Muscle of back (tissue), 3 donors: ENCODE measurements at regions not wholly inside any gene's neighbourhood (a gene's known extent, or its start where the extent isn't known, plus 50 kb on each side); places are given as distances from the start of the nearest gene placed in this dataset.

Experiments used
- DNase-seq, 3 donors: peaks; one replicate each; pipeline versions ENCODE4 v3.0.0 to v3.0.0-alpha.2; 2013

DNA sequence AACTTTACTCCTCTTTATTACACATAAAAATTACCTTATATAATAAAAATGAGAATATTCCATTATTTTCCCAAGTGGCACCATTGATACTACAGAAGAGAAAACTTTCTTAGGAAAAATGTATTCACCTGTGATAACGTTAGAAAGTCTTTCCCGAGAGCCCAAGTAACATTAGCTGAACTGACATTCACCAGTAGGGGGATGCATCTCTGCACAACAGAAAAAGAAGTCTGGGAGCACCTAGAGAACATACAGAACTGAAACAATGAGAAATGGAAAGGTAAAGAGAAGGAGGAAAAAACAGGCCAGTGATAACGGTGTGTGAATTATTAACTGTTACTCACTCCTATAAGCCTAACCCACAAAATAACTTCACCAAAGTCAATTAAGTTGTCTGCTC, 423.3 kb downstream of the CENPC start:
- peak in 1 of 3 donors; percentile 3 for DNase-seq

DNA sequence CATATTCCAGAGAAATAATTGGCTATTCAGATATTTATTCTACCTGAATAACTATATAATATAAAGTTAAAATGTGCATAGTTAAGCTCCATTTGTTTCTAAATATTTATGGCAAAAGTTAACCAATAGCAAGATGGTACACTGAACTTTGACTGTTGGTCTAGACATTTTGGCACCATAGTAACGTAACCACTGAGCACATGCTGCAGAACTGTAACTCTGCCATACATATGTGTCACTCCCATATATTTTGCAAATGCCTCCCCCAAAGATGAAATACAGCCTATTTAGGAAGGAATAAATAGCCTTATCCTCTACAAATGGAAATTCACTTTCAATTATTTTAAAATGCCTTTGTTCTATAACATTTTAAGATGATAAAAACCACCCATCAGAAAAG, 424.9 kb downstream of the CENPC start:
- no peak for DNase-seq

DNA sequence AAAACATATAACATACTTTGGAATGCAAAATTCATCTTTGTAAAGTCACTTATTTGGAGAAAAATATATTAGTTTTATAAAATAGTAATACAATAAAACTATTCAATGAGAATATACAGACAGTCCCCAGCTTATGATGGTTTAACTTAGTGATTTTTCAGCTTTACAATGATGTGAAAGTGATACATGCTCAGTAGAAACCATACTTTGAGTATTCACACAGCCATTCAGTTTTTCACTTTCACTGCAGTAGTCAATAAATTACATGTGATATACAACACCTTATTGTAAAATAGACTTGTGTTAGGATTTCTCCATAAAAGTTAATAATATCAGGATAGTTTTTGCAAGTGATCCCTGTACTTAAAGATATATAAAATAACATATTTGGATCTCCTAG, 436.0 kb downstream of the CENPC start:
- no peak for DNase-seq

DNA sequence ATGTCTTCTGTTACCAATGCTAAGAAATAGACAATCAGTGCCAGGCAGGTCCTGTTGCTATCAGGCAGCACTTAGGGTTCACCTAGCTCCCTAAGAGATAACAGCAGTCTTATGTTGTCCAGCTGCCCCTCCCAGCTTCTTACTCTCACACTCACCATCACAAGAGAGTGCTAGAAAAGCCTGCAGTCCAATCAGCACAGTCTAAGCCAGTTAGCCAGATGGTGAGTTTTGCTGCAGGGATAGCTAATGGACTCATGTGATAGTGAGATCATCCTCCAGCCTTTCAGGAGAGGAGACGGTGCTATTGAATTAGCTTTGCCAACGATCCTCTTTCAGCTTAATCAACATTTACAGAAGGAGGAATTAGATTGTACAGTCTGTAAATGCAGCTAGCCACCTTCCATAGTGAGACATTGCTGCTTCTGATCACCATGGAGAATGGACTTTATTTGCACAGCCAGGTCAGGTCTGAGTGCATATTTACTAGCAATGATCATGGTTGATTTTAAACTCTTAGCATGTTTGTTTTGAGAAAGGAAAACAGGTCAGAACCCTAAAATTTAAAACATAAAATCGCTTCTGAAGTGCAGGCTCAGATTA, 438.3 kb downstream of the CENPC start:
- DNase-seq = no peak

DNA sequence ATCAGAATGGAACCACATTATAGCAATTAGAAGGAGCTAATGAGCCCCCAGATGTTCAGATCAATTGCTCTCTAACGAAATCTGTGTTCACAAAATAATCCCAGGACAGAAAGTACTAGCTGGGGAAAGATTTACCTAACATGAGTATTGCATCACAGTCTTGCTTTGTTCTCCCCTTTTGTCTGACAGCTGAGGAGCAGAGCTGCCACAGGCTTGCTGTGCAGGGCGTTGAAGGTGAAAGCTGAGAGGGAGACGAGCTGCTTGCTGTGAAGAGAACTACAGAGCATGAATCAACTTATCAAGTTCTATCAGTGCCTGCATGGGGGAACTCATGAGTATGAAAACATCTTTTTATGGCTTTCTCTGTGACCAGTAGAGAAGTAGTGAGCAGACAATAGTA, 441.2 kb downstream of the CENPC start:
- no peak for DNase-seq

DNA sequence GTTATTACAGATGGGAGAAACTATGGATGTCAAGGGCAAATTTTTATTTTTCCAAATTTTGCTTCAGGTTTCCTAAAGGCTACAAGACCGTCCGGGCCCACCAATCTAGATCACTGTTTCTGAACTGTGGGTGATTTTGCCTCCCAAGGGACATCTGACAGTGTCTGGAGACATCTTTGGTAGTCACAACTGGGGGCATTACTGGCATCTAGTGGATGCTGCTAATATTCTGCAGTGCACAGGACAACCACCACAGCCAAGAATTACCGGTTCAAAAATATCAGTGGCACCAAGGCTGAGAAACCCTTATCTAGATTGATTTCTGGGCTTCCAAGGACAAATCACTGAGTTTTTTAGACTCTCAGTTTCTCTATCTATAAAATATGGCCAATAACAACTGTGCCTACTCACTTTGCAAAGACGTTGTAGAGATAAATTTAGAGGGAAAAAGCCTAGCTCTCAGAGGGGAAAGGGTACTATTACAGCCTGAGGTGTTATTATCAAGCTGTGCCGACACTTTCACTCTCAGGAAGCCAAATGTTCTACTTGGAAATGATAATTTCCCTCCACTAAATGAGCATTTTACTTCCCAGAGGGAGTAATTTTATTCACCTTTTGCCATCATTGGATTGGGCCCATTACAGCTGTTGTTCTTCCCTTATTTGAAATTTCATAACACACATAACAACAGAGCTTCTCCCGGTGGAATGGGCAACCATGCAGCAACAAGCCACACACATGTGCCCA, 442.1 kb downstream of the CENPC start:
- DNase-seq = no peak

DNA sequence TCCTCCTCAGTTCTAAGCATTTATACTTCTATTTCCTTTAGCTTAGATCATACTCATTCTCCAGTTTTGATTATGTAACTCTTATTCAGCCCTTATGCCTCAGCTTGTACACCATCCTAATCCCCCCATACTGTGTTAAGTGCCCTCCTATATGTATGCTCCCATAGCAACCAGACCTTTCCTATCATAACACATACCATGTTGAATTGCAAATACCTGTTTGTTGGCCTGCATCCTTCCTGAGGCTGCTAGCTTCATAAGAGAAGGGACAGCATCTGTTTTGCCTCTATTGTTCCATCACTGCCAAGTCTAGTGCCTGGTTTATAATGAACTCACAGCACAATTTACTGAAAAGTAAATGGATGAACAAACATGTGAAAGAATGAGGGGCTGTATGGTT, 443.7 kb downstream of the CENPC start:
- no peak for DNase-seq

DNA sequence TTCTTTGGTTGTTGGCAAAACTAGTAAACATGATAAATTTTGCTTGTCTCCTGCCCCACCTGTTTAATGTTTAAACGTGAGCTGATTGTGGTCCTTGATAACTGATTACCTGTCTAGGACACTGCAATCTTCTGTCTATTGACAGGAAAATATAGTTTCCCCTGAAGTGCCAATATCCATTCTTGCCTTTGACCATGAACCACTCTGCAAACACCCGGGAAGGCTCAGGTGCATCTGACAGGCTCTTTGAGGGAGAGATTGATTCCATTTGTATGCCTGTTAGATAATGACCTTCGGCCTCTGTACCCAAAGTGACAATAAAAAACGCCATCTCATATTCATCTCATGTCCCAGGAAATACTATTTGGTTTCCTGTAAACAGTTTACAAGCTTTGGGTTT, 453.0 kb downstream of the CENPC start:
- DNase-seq = no peak

DNA sequence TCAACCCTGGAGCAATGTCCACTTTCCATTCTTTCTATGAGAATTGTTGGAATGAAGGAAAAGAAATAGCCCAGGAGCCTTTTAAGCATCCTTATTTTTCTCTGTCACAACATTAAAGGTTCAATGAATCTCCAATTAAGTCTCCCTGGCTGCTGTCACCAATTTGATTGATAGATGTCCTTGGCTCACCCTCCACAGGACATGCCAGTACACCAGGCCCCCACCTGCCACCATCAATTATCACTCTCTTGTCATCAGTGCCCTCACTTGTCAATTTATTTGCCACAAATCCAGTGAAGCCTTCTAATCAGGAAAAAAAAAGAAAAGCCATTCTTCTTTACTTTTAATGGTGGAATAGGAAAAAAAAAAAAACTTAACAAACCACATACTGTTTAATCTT, 453.6 kb downstream of the CENPC start:
- peak in 2 of 3 donors; percentile 16 to 22 for DNase-seq

DNA sequence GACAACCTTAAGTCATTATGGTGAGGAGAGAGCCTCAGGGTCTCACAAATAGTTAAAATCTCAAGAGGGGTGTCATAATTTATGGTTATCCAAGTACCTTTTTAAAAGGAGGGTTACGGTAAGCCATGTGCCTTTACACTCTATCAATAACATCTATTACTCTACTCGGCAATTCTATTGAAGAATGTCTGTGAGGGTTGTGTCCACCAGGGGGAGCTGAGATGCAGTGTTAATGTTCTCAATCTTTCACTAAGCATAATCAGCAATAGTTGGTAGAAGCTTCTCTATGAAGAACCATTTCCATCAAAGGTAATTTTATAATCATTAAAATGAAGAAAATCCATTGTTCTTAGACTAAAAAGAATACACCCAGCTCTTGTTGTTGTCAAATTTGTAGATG, 457.4 kb downstream of the CENPC start:
- peak in 1 of 3 donors; percentile 5 for DNase-seq

DNA sequence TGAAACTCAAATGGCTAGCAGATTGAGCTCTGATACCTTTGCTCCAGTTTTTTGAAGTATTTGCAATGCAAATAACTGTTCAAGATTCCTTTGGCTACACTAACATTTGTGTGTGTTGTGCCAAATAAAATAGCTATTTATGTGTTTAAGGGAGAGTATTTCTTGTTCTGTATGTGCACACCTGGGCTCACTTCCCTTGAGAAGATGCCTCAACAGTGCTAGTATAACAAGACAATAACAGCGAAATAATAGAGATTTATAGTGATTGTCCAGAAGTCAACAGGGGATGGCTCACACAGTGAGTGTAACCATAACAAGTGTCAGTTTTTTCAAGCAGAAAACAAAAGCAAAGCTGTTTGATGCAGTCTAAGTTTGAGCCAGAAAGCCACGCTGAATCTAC, 460.5 kb downstream of the CENPC start:
- no peak for DNase-seq

DNA sequence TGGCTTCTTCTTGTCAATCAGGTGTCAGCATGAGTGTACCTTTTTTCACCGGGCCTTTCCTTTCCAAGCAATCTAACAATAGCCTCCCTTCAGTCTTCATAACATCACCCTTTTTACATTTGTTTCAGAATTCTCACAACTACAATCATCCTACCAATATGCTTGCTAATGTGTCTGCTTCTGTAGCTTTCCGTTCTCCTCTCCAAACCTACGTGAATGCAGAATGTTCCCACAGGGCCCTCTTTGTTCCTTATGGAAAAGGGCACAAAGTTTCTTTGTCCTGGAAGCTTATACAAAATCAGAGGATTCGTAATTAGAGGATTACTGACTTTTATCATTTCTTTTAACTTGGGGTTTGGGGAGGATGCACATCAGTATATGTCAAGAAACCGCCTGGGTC, 461.8 kb downstream of the CENPC start:
- no peak for DNase-seq

DNA sequence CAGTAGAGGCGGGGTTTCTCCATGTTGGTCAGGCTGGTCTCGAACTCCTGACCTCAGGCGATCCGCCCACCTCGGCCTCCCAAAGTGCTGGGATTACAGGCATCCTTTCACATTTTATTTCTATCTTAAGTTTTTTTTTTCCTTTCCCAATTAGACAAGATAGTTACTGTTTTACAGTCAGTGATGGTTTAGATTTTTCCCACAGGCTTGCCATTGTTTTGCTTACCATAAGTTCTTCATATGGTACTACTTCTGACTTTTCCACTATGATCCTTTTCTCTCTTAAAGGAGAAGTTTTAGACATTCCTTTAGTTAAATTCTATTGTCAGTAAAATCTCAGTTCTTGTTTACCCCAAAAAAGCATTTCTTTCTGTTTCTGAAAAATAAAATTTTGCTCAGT, 462.6 kb downstream of the CENPC start:
- DNase-seq = no peak

DNA sequence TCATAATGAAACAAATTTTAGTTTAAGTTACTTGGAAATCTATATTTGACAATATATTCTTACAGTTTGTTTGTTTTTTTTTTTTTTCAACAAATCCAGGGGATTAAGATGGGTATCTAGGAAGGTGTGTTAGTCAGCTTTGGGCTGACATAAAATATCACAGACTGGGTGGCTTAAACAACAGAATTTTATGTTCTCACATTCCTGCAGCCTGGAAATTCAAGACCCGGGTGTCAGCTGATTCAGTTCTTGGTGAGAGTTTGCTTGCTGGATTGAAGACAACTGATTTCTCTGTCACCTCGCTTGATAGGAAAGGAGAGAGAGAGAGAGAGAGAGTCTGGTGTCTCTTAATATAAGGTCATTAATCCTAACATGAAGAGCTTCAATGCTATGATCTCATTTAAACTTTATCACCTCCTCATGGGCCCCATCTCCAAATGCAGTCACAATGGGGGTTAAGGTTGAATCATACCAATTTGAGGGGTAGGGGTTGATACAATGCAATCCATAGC, 465.2 kb downstream of the CENPC start:
- DNase-seq = no peak

DNA sequence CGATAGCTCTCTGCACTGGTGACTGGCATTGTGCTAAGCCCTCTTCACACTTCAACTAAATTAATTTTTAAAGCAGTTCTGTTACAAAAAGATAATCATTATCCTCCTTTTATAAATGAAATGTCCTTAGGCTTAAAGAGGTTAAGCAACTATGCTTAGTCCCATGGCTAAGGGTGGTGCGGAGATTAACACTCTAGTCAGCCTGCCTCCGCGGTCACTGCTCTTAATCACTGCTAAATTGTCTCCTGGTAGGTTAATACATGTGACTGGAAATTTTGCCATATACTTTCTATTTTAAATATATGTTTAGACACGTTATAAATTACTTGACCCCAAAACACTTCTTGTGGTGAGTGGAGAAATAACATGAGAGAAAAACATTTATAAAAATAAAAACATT, 473.7 kb downstream of the CENPC start:
- no peak for DNase-seq

DNA sequence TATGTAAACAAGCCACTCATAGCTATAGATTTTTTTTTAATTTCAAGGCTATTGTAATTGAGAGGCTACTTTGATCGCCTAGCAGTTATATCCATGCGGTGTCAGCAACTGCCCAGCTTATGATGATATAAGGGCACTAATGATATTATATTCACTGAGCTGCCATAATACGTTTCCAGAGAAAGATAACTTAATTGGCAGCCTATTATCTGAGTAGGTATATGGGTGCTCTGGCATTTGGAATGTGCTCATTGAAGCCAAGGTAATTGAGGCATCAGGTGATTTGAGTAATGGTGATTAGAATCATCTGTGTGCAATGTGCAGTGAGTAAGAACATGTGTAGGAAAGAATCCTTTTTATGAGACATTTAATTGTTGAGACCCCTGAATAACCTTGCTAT, 490.0 kb downstream of the CENPC start:
- no peak for DNase-seq

DNA sequence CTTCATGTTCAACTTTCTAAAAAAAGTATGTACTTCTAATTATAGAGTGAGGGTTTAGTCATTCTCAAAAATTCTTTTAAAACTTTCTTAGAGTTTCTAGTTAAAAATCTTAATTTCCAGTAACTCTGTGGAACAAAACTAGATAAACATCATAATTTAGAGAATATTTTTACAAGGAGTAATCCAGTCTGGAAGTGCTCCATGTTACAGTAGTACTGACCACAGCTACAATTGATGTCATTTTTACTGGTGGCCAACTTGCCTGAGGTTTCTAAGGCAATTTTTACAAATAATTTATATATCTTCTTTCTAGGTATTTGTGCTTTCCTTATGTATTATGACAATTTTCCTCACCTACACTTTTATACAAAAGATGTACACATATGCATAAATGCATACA, 490.4 kb downstream of the CENPC start:
- DNase-seq = no peak

DNA sequence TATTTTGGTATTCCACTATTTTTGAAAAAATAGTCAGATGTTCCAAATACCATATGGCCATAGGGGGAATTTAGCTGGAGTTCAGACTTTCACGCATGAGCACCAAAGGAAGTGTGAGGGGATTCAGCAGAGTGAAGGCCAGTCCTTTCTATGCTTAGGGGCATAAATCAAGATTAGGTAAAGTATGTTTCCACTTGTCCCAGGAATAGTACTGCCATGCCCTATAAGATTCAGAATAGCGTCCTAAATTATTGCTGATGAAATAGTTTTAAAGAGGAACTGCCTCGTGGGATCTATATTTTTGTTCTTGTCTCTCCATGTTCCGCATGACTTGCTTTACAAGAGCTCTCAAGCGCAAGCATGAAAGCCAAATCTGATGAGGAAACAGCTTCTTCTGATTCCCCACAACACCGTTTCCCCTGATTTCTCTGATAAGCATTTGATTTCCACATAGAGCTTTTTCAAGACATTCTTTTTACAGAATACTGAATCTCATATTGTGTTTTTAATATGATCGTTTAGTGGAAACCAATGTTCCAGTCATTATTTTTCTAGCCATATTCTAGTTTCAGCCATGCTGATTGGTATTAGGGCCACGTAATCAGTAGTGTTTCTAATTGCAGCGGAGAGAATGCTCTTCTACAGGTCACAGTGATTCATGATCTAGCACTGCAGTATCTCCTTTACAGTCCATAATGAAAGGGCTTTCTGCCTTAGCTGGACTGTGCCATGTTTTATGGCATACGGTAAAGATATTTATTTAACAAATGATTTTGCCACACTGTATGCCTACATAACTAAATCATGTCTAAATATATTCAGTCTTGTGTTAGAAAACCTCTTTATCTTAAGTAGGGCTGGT, 492.3 kb downstream of the CENPC start:
- peak in 1 of 3 donors; percentile 27 for DNase-seq

DNA sequence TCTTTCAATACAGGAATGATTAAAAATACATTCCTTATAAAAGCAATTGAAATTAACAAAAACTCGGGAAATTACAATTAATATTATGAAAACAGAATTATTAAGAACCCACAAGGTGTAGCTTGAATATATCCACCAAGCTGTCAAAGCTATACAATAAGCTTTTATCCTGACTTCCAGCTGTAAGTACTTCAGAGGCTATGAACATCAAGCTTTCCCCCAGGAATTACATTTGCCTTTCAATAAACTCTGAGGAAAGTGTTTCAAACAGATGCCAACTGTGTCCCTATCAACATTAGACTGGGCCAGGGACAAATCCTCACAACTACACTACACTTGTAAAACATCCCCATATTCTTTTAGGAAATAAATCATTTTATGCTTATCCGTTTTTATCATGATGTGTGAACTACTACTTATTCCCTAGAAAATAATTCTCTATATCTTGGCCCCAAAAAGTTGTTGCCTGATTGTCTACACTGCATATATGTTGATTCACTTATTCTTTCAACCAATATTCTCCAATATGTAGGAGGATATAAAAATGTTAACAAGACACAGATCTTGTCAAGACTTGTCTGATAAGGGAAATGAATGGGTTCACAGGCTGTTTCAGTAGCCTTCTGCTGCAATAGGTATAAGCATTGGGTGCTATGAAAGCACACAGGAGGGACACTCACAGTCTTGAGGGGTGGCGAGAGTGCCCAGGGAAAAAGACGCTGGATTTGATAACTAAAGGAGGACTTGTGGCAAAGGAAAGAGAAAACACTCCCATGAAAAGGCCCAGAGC, 494.1 kb downstream of the CENPC start:
- DNase-seq = no peak

DNA sequence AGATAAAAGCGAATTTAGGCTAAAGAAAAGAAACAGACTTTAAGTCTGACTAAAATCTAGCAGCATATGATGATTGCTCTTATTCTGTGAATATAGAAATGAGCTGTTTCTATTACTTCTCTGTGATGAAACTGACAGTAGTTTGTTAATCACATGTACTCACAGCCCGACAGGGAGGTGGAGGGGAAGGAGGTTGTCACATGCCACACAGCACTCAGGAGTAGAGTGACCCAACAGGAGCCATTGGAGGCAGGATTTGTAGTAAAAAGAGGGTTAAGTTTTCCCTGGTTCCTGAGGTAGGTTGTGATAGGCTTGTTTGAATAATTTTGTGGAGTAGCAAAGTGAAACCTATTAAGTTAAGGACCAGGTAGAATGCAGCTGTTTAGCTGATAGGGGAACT, 495.9 kb downstream of the CENPC start:
- no peak for DNase-seq

DNA sequence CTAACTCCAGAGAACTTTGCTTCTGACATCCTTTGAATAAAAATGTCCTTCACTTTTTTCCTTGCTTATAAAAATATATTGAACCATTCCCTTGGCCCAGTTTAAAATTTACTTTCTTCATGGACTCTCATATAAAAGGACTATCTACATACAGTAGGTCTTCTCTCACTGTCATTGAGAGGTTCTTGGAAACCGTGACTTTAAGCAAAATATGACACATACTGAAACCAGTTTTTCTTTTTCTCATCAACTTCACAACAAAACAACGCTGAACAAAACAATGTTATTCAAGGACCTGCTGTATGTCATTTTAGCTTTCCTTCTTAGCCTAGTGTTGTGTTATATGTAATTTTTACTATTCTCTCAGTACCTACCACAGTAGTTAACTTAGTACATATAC, 496.8 kb downstream of the CENPC start:
- DNase-seq = no peak

DNA sequence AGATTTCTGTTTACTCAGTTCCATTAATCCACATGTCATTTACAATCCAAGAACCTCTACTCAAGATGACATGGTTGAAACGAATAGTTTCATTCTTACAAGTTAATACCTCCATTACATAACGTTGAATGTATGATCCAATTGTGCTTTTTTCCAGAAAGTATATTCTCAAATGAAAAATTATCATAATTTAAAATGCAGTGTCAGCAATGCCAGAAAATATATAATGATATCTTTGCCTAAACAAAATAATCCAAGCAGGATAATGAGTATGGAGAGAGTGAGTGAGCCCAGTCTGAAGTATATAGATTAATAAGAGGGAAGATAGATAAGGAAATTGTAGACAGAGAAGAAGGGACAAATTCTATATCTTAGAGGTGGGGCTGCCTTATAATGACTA, 505.0 kb downstream of the CENPC start:
- DNase-seq = no peak
